ENCODE measurements at regions not wholly inside any gene's neighbourhood (a gene's known extent, or its start where the extent isn't known, plus 50 kb on each side); places are given as distances from the start of the nearest gene placed in this dataset.

GRCh38 chr12:58028294-58028693 is 86.9 kb downstream of the ATP23 start:
- TF ChIP-seq MAX (IDR thresholded peaks at IDR 0.05) (no peak), TAF1 (IDR thresholded peaks at IDR 0.05; ENCODE audit: low read depth) (no peak), ZBTB7A (IDR thresholded peaks at IDR 0.05; ENCODE audit: low read depth) (no peak), RAD21 (IDR thresholded peaks at IDR 0.05; ENCODE audit: low read depth) (no peak), YY1 (IDR thresholded peaks at IDR 0.05; ENCODE audit: low read depth) (no peak), REST (IDR thresholded peaks at IDR 0.05; ENCODE audit: low read depth) (no peak), USF1 (IDR thresholded peaks at IDR 0.05) (no peak), CREB1 (IDR thresholded peaks at IDR 0.05; ENCODE audit: low read depth) (no peak), EP300 (IDR thresholded peaks at IDR 0.05; ENCODE audit: borderline replicate concordance) (no peak), FOXM1 (IDR thresholded peaks at IDR 0.05; ENCODE audit: borderline replicate concordance, low read depth) (no peak), CEBPB (IDR thresholded peaks at IDR 0.05) (no peak), TCF12 (IDR thresholded peaks at IDR 0.05; ENCODE audit: low read depth) (no peak)

All from Ishikawa (cell line).